SW480 (cell line): ENCODE measurements at regions not wholly inside any gene's neighbourhood (a gene's known extent, or its start where the extent isn't known, plus 50 kb on each side); places are given as distances from the start of the nearest gene placed in this dataset.

Source experiments
- DNase-seq: peaks from one replicate; pipeline ENCODE4 v3.0.0-alpha.2; 2016; ENCODE audit warnings: low spot score

GRCh38 chr3:55343486-55344357 is 143.4 kb downstream of the WNT5A start:
- no peak for DNase-seq

- no peak for DNase-seq
Observed at GRCh38 chr3:55341502-55342031, 145.5 kb downstream of the WNT5A start.

GRCh38 chr3:55339819-55340218 is 147.3 kb downstream of the WNT5A start:
- DNase-seq, result no peak

GRCh38 chr3:55339390-55339789 is 147.7 kb downstream of the WNT5A start:
- DNase-seq, result no peak

GRCh38 chr3:55337641-55338180 is 149.4 kb downstream of the WNT5A start:
- DNase-seq, result no peak

- DNase-seq, result no peak
Observed at GRCh38 chr3:55333923-55334322, 153.2 kb downstream of the WNT5A start.

GRCh38 chr3:55333046-55333445 is 154.1 kb downstream of the WNT5A start:
- no peak for DNase-seq

GRCh38 chr3:55332176-55332575 is 154.9 kb downstream of the WNT5A start:
- no peak for DNase-seq

- no peak for DNase-seq
Observed at GRCh38 chr3:55331524-55331923, 155.6 kb downstream of the WNT5A start.

- no peak for DNase-seq
Observed at GRCh38 chr3:55330756-55331155, 156.3 kb downstream of the WNT5A start.

GRCh38 chr3:55330355-55330754 is 156.8 kb downstream of the WNT5A start:
- DNase-seq, result no peak

- no peak for DNase-seq
Observed at GRCh38 chr3:55329849-55330248, 157.3 kb downstream of the WNT5A start.

GRCh38 chr3:55327131-55327920 is 159.8 kb downstream of the WNT5A start:
- no peak for DNase-seq

- DNase-seq, result no peak
Observed at GRCh38 chr3:55322638-55323037, 164.5 kb downstream of the WNT5A start.

- DNase-seq, result no peak
Observed at GRCh38 chr3:55320928-55321327, 166.2 kb downstream of the WNT5A start.

- DNase-seq, result no peak
Observed at GRCh38 chr3:55315396-55315795, 171.7 kb downstream of the WNT5A start.

GRCh38 chr3:55313666-55314065 is 173.4 kb downstream of the WNT5A start:
- DNase-seq, result no peak

GRCh38 chr3:55309336-55309735 is 177.8 kb downstream of the WNT5A start:
- DNase-seq, result no peak

GRCh38 chr3:55307622-55308021 is 179.5 kb downstream of the WNT5A start:
- no peak for DNase-seq

- no peak for DNase-seq
Observed at GRCh38 chr3:55305696-55306485, 181.2 kb downstream of the WNT5A start.

GRCh38 chr3:55300701-55301100 is 186.4 kb downstream of the WNT5A start:
- DNase-seq, result no peak

GRCh38 chr3:55297706-55298105 is 189.4 kb downstream of the WNT5A start:
- DNase-seq, result no peak
